CD4-positive, CD25-positive, alpha-beta regulatory T cell (primary cell): ENCODE measurements at regions not wholly inside any gene's neighbourhood (a gene's known extent, or its start where the extent isn't known, plus 50 kb on each side); places are given as distances from the start of the nearest gene placed in this dataset.
A peak's percentile ranks its signal among the peaks of the same experiment; 100 is the strongest.

ENCODE experiments used
- ATAC-seq, 2 donors: fragments of 150-1000 bp; cut with Tn5 transposase; one replicate each; pipeline ENCODE4 v1.10.0; 2021; ENCODE audit warnings: low read depth in 2 of 2, moderate number of reproducible peaks in 2 of 2, moderate library complexity in 1 of 2
- DNase-seq, 3 donors: peaks; one replicate each; pipeline versions ENCODE4 v3.0.0 to v3.0.0-alpha.2; 2012 to 2022; ENCODE audit warnings: mixed read lengths in 1 of 3
- H3K27ac ChIP-seq: one replicate; pipeline ENCODE4 v1.7.0; 2013; ENCODE audit warnings: mild to moderate bottlenecking, low read length; ENCODE audit not compliant: insufficient read depth, poor library complexity, severe bottlenecking
- H3K27me3 ChIP-seq: one replicate; pipeline ENCODE4 v1.7.0; 2013; ENCODE audit warnings: low read length; ENCODE audit not compliant: control insufficient read depth, insufficient read depth
- H3K36me3 ChIP-seq: one replicate; pipeline ENCODE4 v1.7.0; 2013; ENCODE audit warnings: mild to moderate bottlenecking, low read length, moderate library complexity; ENCODE audit not compliant: control insufficient read depth, insufficient read depth
- H3K4me1 ChIP-seq: 2 replicates; pipeline ENCODE4 v1.7.0; 2013; ENCODE audit warnings: mild to moderate bottlenecking, low read length; ENCODE audit not compliant: insufficient read depth, control insufficient read depth, poor library complexity, severe bottlenecking
- H3K4me3 ChIP-seq: one replicate; pipeline ENCODE4 v1.7.0; 2013; ENCODE audit warnings: low read depth, mild to moderate bottlenecking, low read length, moderate library complexity
- H3K9me3 ChIP-seq, 2 experiments: 1 replicate in 1 of 2; 2 replicates in 1 of 2; pipeline ENCODE4 v1.7.0; 2013; ENCODE audit warnings: low read length in 2 of 2, mild to moderate bottlenecking in 1 of 2, moderate library complexity in 1 of 2; ENCODE audit not compliant: control insufficient read depth in 2 of 2
- H3K27ac Mint-ChIP-seq, 3 donors: one replicate each; pipeline ENCODE4 v1.8.0; 2020 to 2022; ENCODE audit warnings: mild to moderate bottlenecking in 3 of 3, mixed read lengths in 3 of 3, moderate library complexity in 2 of 3
- H3K27me3 Mint-ChIP-seq: one replicate; pipeline ENCODE4 v1.8.0; 2022; ENCODE audit warnings: mild to moderate bottlenecking, mixed read lengths
- H3K36me3 Mint-ChIP-seq: one replicate; pipeline ENCODE4 v1.8.0; 2020; ENCODE audit warnings: mixed read lengths
- H3K4me1 Mint-ChIP-seq, 4 donors: one replicate each; pipeline ENCODE4 v1.8.0; 2020 to 2022; ENCODE audit warnings: mixed read lengths in 4 of 4, mild to moderate bottlenecking in 1 of 4
- H3K4me3 Mint-ChIP-seq, 4 donors: one replicate each; pipeline ENCODE4 v1.8.0; 2020 to 2022; ENCODE audit warnings: mild to moderate bottlenecking in 4 of 4, mixed read lengths in 4 of 4, moderate library complexity in 3 of 4
- H3K9me3 Mint-ChIP-seq, 7 donors: one replicate each; pipeline ENCODE4 v1.8.0; 2020 to 2022; ENCODE audit warnings: mixed read lengths in 7 of 7, mild to moderate bottlenecking in 3 of 7, moderate library complexity in 2 of 7

DNA sequence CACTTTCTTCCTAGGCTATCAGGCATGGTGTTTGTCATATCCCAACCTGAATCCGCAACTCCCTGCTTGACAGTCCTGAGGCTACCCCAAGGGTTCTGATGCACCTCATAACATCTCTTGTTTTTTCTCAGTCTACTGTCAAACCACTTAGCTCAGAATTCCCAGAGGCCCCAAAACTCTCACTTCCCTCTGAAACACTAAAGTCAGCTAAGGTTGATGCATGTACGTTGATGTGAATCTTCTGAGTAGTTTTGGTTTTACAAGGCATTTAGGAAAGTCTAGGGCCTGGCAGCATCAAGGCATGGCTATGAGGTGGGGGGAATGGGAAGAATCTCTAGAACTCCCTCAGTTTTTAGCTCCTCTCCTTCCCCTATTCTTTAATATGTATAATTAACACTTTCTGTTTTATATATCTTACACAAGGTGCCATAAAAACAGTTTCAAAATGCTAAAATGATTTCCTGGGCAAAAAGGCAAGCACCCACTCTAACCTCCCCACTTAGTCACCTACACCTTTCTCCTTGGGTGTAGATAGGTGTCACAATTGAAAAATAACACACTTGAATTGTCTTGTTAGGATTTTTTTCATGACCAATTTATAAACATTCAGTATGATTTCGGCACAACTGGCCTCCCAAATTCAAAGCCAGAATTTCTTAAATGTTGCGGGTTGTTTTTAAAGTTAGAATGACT lies 71.4 kb upstream of the TANK start:
- Mint-ChIP-seq H3K27me3 (no peaks in the 10 kb centered on the region), H3K4me3 (no peak overlapping the region), H3K9me3 (no peaks in the 10 kb centered on the region), H3K36me3 (no peaks in the 10 kb centered on the region), H3K27ac (no peak overlapping the region), H3K4me1 (peaks cover 13 to 23% (median 17%) of the 10 kb centered on the region in 4 donors)
- H3K4me1 ChIP-seq, result peaks cover 7% of the 10 kb centered on the region
- H3K36me3 ChIP-seq, result no peaks in the 10 kb centered on the region
- H3K4me3 ChIP-seq, result no peak overlapping the region
- DNase-seq (no peak), ATAC-seq (no peak)
- H3K27ac ChIP-seq, result no peak overlapping the region
- H3K27me3 ChIP-seq, result no peaks in the 10 kb centered on the region
- no peaks in the 10 kb centered on the region for H3K9me3 ChIP-seq

DNA sequence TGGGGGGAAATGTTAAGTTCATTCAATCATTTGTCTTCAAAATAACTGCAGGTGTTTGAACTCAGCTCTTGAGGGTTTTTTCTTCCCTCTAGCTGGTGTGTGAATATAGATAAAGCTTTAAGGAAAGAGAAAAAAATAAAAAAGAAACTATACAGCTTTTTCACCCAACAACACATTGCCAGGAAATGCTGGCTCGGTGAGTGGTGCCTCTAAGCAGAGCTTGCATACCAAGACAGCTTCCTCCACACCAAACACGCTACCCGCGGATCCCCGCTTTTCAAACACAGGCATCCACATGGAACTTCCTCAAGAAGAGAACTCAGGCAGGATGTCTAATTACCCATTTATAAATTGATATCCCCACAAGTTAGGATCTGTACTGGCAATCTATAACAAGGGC lies 69.8 kb upstream of the TANK start:
- Histone ChIP-seq H3K36me3 (no peaks in the 10 kb centered on the region), H3K4me3 (peak overlapping the region; percentile 45), H3K27ac (no peak overlapping the region), H3K4me1 (peaks cover 7% of the 10 kb centered on the region), H3K9me3 (no peaks in the 10 kb centered on the region), H3K27me3 (no peaks in the 10 kb centered on the region)
- peak in 2 of 3 donors; percentile 16 to 82 for DNase-seq
- peak; percentile 71 to 77 for ATAC-seq
- H3K4me1 Mint-ChIP-seq, result peaks cover 13 to 29% (median 21%) of the 10 kb centered on the region in 4 donors
- no peaks in the 10 kb centered on the region for H3K9me3 Mint-ChIP-seq
- H3K4me3 Mint-ChIP-seq, result peak overlapping the region in 3 of 4 donors; percentile 52 to 57 (median 53)
- H3K27me3 Mint-ChIP-seq, result no peaks in the 10 kb centered on the region
- H3K36me3 Mint-ChIP-seq, result no peaks in the 10 kb centered on the region
- peak overlapping the region in 2 of 3 donors; percentile 44 to 64 for H3K27ac Mint-ChIP-seq

DNA sequence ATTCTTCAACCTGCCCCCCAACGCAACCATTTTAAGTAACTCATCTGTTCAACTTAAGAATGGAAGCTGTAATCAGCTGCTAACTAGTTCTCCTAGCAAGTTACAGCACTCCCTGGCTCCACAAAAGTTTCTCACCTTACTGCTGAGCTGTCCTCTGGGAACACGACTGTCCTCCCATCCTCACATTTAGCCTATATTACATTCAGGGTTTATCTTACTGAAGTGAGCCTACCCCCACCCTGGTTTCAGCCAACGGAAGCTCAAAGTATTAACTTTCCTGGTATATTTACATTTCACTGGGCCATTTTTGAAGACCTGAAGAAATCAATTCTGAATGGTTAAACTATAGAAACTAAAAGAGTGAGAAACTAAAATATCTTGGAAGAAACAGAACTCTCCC lies 64.9 kb upstream of the TANK start:
- peaks cover 5% of the 10 kb centered on the region for H3K4me1 ChIP-seq
- Mint-ChIP-seq H3K4me1 (peaks cover 5 to 19% (median 14%) of the 10 kb centered on the region in 4 donors), H3K27me3 (no peaks in the 10 kb centered on the region), H3K4me3 (no peak overlapping the region), H3K27ac (no peak overlapping the region), H3K9me3 (peaks cover 0 to 8% (median 2%) of the 10 kb centered on the region in 7 donors), H3K36me3 (no peaks in the 10 kb centered on the region)
- no peak for DNase-seq
- no peak overlapping the region for H3K4me3 ChIP-seq
- no peaks in the 10 kb centered on the region for H3K36me3 ChIP-seq
- no peak for ATAC-seq
- H3K9me3 ChIP-seq, result no peaks in the 10 kb centered on the region
- no peaks in the 10 kb centered on the region for H3K27me3 ChIP-seq
- H3K27ac ChIP-seq, result no peak overlapping the region

DNA sequence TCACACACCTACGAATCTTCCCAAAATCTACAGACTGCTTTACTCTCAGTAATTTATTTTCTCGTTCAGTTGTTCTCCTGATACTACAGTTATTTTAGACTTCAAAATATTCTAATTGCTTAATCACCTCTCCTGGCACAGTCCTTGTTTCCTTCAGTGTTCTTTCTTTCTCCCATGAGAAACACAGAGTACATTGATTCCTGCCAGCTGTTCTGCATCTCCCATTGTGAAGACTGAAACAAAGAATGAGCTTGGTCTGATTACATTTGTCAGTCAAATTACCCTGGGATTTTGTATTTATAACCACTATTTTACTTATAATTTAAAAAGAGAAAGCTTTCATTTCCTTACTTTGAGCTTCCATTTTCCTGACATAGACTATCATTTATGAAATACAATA lies 63.9 kb upstream of the TANK start:
- peaks cover 0 to 8% (median 2%) of the 10 kb centered on the region in 7 donors for H3K9me3 Mint-ChIP-seq
- no peaks in the 10 kb centered on the region for H3K4me1 ChIP-seq
- no peaks in the 10 kb centered on the region for H3K36me3 ChIP-seq
- no peak overlapping the region for H3K4me3 ChIP-seq
- no peak overlapping the region for H3K4me3 Mint-ChIP-seq
- H3K27ac Mint-ChIP-seq, result no peak overlapping the region
- H3K4me1 Mint-ChIP-seq, result peaks cover 0 to 8% (median 5%) of the 10 kb centered on the region in 4 donors
- no peaks in the 10 kb centered on the region for H3K27me3 Mint-ChIP-seq
- no peak for DNase-seq
- ATAC-seq, result no peak
- no peak overlapping the region for H3K27ac ChIP-seq
- no peaks in the 10 kb centered on the region for H3K9me3 ChIP-seq
- no peaks in the 10 kb centered on the region for H3K27me3 ChIP-seq
- no peaks in the 10 kb centered on the region for H3K36me3 Mint-ChIP-seq

DNA sequence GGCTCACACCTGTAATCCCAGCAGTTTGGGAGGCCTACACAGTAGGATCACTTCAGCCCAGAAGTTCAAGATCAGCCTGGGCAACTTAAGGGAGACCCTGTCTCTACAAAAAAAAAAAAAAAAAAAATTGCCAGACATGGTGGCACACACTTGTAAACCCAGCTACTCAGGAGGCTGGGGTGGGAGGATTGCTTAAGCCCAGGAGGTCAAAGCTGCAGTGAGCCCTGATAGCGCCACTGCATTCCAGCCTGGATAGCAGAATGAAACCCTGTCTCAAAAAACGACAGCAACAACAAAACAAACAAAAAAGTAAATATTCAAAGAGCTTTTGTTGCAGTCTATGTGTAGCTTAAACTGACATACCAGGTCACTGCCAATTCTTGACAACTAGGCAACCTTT lies 63.1 kb upstream of the TANK start:
- Histone ChIP-seq H3K4me3 (no peak overlapping the region), H3K36me3 (no peaks in the 10 kb centered on the region), H3K9me3 (no peaks in the 10 kb centered on the region), H3K27me3 (no peaks in the 10 kb centered on the region), H3K4me1 (no peaks in the 10 kb centered on the region), H3K27ac (no peak overlapping the region)
- peaks cover 0 to 6% (median 5%) of the 10 kb centered on the region in 4 donors for H3K4me1 Mint-ChIP-seq
- H3K9me3 Mint-ChIP-seq, result peaks cover 0 to 8% (median 2%) of the 10 kb centered on the region in 7 donors
- no peaks in the 10 kb centered on the region for H3K36me3 Mint-ChIP-seq
- H3K4me3 Mint-ChIP-seq, result no peak overlapping the region
- no peak for ATAC-seq
- no peak for DNase-seq
- no peak overlapping the region for H3K27ac Mint-ChIP-seq
- H3K27me3 Mint-ChIP-seq, result no peaks in the 10 kb centered on the region

DNA sequence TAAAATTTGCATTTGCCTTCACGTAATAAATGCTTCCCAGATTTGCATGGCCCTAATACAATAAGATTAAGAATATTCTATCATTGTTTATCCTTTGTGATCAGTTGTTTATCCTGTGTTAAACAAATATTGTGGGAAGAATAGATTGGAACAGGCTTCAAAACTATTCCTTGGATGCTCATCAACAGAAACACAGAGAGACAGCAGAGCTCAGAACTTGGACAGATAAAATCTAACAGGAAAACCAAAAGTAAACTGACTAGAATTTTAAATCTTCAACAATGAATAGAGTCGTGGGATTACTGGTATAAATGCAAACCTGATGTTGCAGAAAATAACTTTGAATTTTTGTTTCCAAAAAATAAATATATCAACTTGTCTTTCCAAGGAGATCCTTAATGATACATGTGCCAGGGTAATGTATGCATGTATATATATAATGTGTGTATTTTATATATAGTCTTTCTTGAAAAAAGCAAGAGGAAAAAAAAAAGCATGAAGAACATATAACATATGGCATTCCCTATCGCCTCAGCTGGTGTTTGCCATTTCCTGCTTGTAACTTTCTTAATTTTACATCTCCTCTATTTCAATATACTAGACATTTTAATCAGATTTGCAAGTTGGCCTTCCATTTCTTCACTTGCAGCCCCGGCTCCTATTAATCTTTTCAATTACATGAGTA lies 59.9 kb upstream of the TANK start:
- Mint-ChIP-seq H3K4me3 (no peak overlapping the region), H3K27ac (no peak overlapping the region), H3K27me3 (no peaks in the 10 kb centered on the region), H3K4me1 (peaks cover 11 to 22% (median 17%) of the 10 kb centered on the region in 4 donors), H3K36me3 (no peaks in the 10 kb centered on the region), H3K9me3 (peaks cover 0 to 8% (median 2%) of the 10 kb centered on the region in 7 donors)
- ATAC-seq (no peak), DNase-seq (no peak)
- H3K36me3 ChIP-seq, result no peaks in the 10 kb centered on the region
- H3K27me3 ChIP-seq, result no peaks in the 10 kb centered on the region
- peaks cover 12% of the 10 kb centered on the region for H3K4me1 ChIP-seq
- no peak overlapping the region for H3K27ac ChIP-seq
- no peaks in the 10 kb centered on the region for H3K9me3 ChIP-seq
- H3K4me3 ChIP-seq, result no peak overlapping the region

DNA sequence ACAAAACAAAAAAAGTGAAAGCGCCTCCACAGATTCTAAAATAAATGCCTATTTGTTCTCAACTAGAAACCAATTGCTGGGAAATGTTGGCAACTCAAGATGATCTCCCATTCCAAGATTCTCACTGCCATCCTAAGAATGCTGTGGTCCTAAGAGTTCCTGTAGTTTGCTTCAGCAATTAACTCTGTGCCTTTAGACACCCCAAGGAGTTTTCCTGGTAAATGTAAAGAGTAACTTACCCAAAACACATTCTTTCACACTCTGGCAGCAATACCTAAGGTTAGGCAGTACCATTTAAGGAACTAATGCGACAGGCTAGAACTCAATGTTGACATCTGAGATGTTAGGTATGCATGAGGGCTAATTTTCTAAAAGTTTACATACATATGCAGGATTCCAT lies 58.8 kb upstream of the TANK start:
- no peaks in the 10 kb centered on the region for H3K36me3 ChIP-seq
- Mint-ChIP-seq H3K4me3 (no peak overlapping the region), H3K9me3 (peaks cover 0 to 8% (median 2%) of the 10 kb centered on the region in 7 donors), H3K27ac (no peak overlapping the region), H3K4me1 (peaks cover 11 to 22% (median 17%) of the 10 kb centered on the region in 4 donors), H3K27me3 (no peaks in the 10 kb centered on the region), H3K36me3 (no peaks in the 10 kb centered on the region)
- ATAC-seq (no peak), DNase-seq (no peak)
- H3K27ac ChIP-seq, result no peak overlapping the region
- peaks cover 13% of the 10 kb centered on the region for H3K4me1 ChIP-seq
- no peaks in the 10 kb centered on the region for H3K27me3 ChIP-seq
- H3K9me3 ChIP-seq, result no peaks in the 10 kb centered on the region
- no peak overlapping the region for H3K4me3 ChIP-seq
